HCT116 (cell line): ENCODE measurements at regions not wholly inside any gene's neighbourhood (a gene's known extent, or its start where the extent isn't known, plus 50 kb on each side); places are given as distances from the start of the nearest gene placed in this dataset.

ENCODE experiments used
- ATAC-seq: fragments of 200-7000 bp; cut with Tn5 transposase; 2 replicates; pipeline ENCODE4 v1.9.1; 2020; ENCODE audit warnings: mild to moderate bottlenecking, moderate library complexity
- BruUV-seq: library from RNA; stranded (reverse); fragments of 400-500 nt; replicated peaks from 2 replicates; lab custom pipeline; 2021; lab: Mats Ljungman, UMichigan
- CTCF ChIA-PET: fragments of 300-600 bp; sonication (Branson Sonifier 250); formaldehyde crosslinking; loops from one replicate; lab custom pipeline; 2021; ENCODE audit warnings: antibody characterized with exemption; lab: Charles Lee
- POLR2A ChIA-PET: fragments of 300-600, 350-600 bp; sonication (Branson Sonifier 250); formaldehyde crosslinking; loops from one replicate; lab custom pipeline; 2021; ENCODE audit warnings: antibody characterized with exemption; lab: Charles Lee
- RAD21 ChIA-PET, 2 experiments: fragments of 300-600 bp; sonication (Branson Sonifier 250); formaldehyde crosslinking; loops; one replicate each; lab custom pipeline; 2023; ENCODE audit warnings: low total read pairs in 2 of 2; ENCODE audit not compliant: uncharacterized antibody in 2 of 2, unreplicated experiment in 2 of 2, low non-redundant PET in 1 of 2; lab: Charles Lee
- DNase-seq: peaks from one replicate; pipeline ENCODE4 v3.0.0-alpha.2; 2010; ENCODE audit warnings: low read depth, low spot score
- H2AFZ ChIP-seq: fragments of 200-600 bp; shearing (Covaris generic), sonication (generic); 2 replicates; pipeline ENCODE4 v1.6.1; 2017; ENCODE audit warnings: low read depth, mixed run types, mixed read lengths, antibody characterized with exemption, low read length; ENCODE audit not compliant: poor library complexity, severe bottlenecking
- H3K27ac ChIP-seq: 2 replicates; pipeline ENCODE4 v1.5.1; 2012; ENCODE audit warnings: low read depth, low read length
- H3K27me3 ChIP-seq: fragments of 200-600 bp; sonication (generic); 2 replicates; pipeline ENCODE4 v1.6.1; 2016; ENCODE audit warnings: mixed run types, low read length, mixed read lengths; ENCODE audit not compliant: insufficient read depth
- H3K36me3 ChIP-seq, 2 experiments: fragments of 200-500 bp in 1 of 2; fragments of 200-600 bp in 1 of 2; sonication (Bioruptor generic) in 1 of 2; sonication (generic) in 1 of 2; 2 replicates each; pipeline versions ENCODE4 v1.5.1 to v1.6.1; 2014 to 2016; ENCODE audit warnings: low read length in 2 of 2, inconsistent platforms in 1 of 2, mixed read lengths in 1 of 2, mixed run types in 1 of 2; ENCODE audit not compliant: insufficient read depth in 2 of 2, control insufficient read depth in 1 of 2
- H3K4me1 ChIP-seq, 2 experiments: fragments of 200-600 bp in 1 of 2; sonication (generic) in 1 of 2; 2 replicates each; pipeline versions ENCODE4 v1.5.1 to v1.6.1; 2012 to 2017; ENCODE audit warnings: low read length in 2 of 2, inconsistent platforms in 1 of 2, mild to moderate bottlenecking in 1 of 2, mixed read lengths in 1 of 2, mixed run types in 1 of 2, moderate library complexity in 1 of 2; ENCODE audit not compliant: insufficient read depth in 2 of 2, control insufficient read depth in 1 of 2
- H3K4me2 ChIP-seq: fragments of 200-600 bp; sonication (generic); 2 replicates; pipeline ENCODE4 v1.6.1; 2017; ENCODE audit warnings: mixed run types, low read length, mixed read lengths
- H3K4me3 ChIP-seq, 2 experiments: fragments of 200-600 bp in 1 of 2; sonication (generic) in 1 of 2; replicated peaks in 1 of 2; 2 replicates each; pipeline ENCODE4 v1.5.1; 2011 to 2016; ENCODE audit warnings: low read length in 2 of 2, control low read depth in 1 of 2, low read depth in 1 of 2, mild to moderate bottlenecking in 1 of 2, mixed read lengths in 1 of 2, mixed run types in 1 of 2
- H3K79me2 ChIP-seq: fragments of 200-600 bp; sonication (generic); 2 replicates; pipeline ENCODE4 v1.6.1; 2017; ENCODE audit warnings: mild to moderate bottlenecking, mixed run types, low read length, moderate library complexity, mixed read lengths; ENCODE audit not compliant: insufficient read depth
- H3K9ac ChIP-seq: fragments of 200-600 bp; sonication (generic); 2 replicates; pipeline ENCODE4 v1.6.1; 2016; ENCODE audit warnings: low read length, mixed read lengths
- H3K9me2 ChIP-seq: fragments of 200-600 bp; sonication (generic), shearing (Covaris generic); 2 replicates; pipeline ENCODE4 v1.6.1; 2017; ENCODE audit warnings: mixed run types, mild to moderate bottlenecking, moderate library complexity; ENCODE audit not compliant: insufficient read depth
- H3K9me3 ChIP-seq, 2 experiments: fragments of 200-500 bp in 1 of 2; fragments of 200-600 bp in 1 of 2; sonication (Bioruptor generic) in 1 of 2; sonication (generic) in 1 of 2; 2 replicates each; pipeline ENCODE4 v1.6.1; 2014 to 2017; ENCODE audit warnings: low read length in 2 of 2, mixed read lengths in 2 of 2, inconsistent platforms in 1 of 2, low read depth in 1 of 2, mild to moderate bottlenecking in 1 of 2, mixed run types in 1 of 2, moderate library complexity in 1 of 2; ENCODE audit not compliant: control insufficient read depth in 1 of 2, insufficient read depth in 1 of 2
- H4K20me1 ChIP-seq: fragments of 200-600 bp; sonication (generic), shearing (Covaris generic); 2 replicates; pipeline ENCODE4 v1.6.1; 2017; ENCODE audit warnings: mixed run types, mild to moderate bottlenecking, moderate library complexity; ENCODE audit not compliant: insufficient read depth
- CBX3 ChIP-seq: IDR thresholded peaks from 2 replicates; pipeline ENCODE4 v1.6.1; 2012; ENCODE audit warnings: low read depth
- EGR1 ChIP-seq: IDR thresholded peaks from 2 replicates; pipeline ENCODE4 v1.6.1; 2012; ENCODE audit warnings: low read depth
- ELF1 ChIP-seq: IDR thresholded peaks from 2 replicates; pipeline ENCODE4 v1.6.1; 2012; ENCODE audit warnings: low read depth, borderline replicate concordance
- EZH2phosphoT487 ChIP-seq: fragments of 200-600 bp; IDR thresholded peaks from 2 replicates; pipeline ENCODE4 v1.6.1; 2018; ENCODE audit warnings: antibody characterized with exemption, borderline replicate concordance
- FOSL1 ChIP-seq: IDR thresholded peaks from 2 replicates; pipeline ENCODE4 v1.6.1; 2012; ENCODE audit warnings: low read depth
- JUND ChIP-seq: IDR thresholded peaks from 2 replicates; pipeline ENCODE4 v1.6.1; 2012
- POLR2A ChIP-seq: IDR thresholded peaks from 2 replicates; pipeline ENCODE4 v1.7.0; 2011; ENCODE audit warnings: borderline replicate concordance; ENCODE audit not compliant: insufficient read depth, insufficient read length; ENCODE audit errors: extremely low read depth
- POLR2AphosphoS5 ChIP-seq: IDR thresholded peaks from 2 replicates; pipeline ENCODE4 v1.6.1; 2011; ENCODE audit warnings: mild to moderate bottlenecking, low read depth, low read length, moderate library complexity
- RAD21 ChIP-seq: IDR thresholded peaks from 2 replicates; pipeline ENCODE4 v1.6.1; 2012; ENCODE audit warnings: low read depth, mild to moderate bottlenecking
- SIN3A ChIP-seq: IDR thresholded peaks from 2 replicates; pipeline ENCODE4 v1.6.1; 2012; ENCODE audit warnings: low read depth
- SP1 ChIP-seq: IDR thresholded peaks from 2 replicates; pipeline ENCODE4 v1.6.1; 2012; ENCODE audit warnings: low read depth
- SRF ChIP-seq: IDR thresholded peaks from 2 replicates; pipeline ENCODE4 v1.6.1; 2012; ENCODE audit warnings: low read depth
- TCF7L2 ChIP-seq: IDR thresholded peaks from 2 replicates; pipeline ENCODE4 v1.7.0; 2011; ENCODE audit warnings: borderline replicate concordance, inconsistent platforms; ENCODE audit not compliant: insufficient read depth, insufficient read length; ENCODE audit errors: extremely low read depth
- YY1 ChIP-seq: IDR thresholded peaks from 2 replicates; pipeline ENCODE4 v1.6.1; 2011; ENCODE audit warnings: low read length, low read depth, moderate library complexity, mild to moderate bottlenecking; ENCODE audit not compliant: insufficient replicate concordance; ENCODE audit errors: extremely low read depth
- ZFX ChIP-seq: fragments of 450-650 bp; IDR thresholded peaks from 2 replicates; pipeline ENCODE4 v1.6.1; 2017
- ZNF274 ChIP-seq: fragments of 200-500 bp; sonication (Bioruptor generic); IDR thresholded peaks from 2 replicates; pipeline ENCODE4 v1.6.1; 2014; ENCODE audit warnings: mild to moderate bottlenecking, low read depth, low read length, inconsistent platforms
- intact Hi-C: fragments of 100-400 bp; cut with micrococcal nuclease; formaldehyde crosslinking; loops from 2 replicates; pipeline ENCODE4 v1.10.0; 2022
- TF ChIP-seq, protein P1 (sequence below), 3 experiments: fragments of 200-600 bp in 1 of 3; sonication (generic) in 1 of 3; IDR thresholded peaks in 2 of 3; conservative IDR thresholded peaks in 1 of 3; 2 replicates each; pipeline ENCODE4 v1.5.1; 2012 to 2017; ENCODE audit warnings: low read depth in 2 of 3, low read length in 2 of 3, antibody characterized with exemption in 1 of 3, borderline replicate concordance in 1 of 3, control low read depth in 1 of 3, mild to moderate bottlenecking in 1 of 3, mixed read lengths in 1 of 3, mixed run types in 1 of 3, moderate library complexity in 1 of 3; ENCODE audit not compliant: insufficient read depth in 1 of 3
- TF ChIP-seq, protein P2 (sequence below): IDR thresholded peaks from 2 replicates; pipeline ENCODE4 v1.6.1; 2012; ENCODE audit warnings: low read depth
- TF ChIP-seq, protein P3 (sequence below): IDR thresholded peaks from 2 replicates; pipeline ENCODE4 v1.6.1; 2012
- TF ChIP-seq, protein P4 (sequence below): IDR thresholded peaks from 2 replicates; pipeline ENCODE4 v1.6.1; 2012

DNA sequence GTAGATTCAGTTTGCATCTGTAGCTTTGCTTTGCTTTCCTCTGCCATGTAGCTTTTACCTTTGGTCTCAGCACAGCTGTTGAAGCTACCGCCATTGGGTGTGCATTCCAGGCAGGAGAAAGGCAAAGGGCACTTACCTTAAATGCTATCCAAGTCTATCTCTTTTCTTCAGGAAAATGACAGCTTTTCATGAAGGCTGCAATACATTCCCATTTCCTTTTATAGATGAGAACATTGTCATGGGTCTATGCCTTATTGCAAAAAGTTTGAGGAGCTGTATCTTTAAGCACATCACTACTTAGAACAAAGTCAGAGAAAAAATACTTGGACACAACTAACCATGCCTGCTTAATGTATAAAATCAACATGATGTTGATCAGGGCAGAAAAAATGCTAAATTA lies 266.8 kb downstream of the DOK5 start:
- ChIA-PET POLR2A (no interaction called here), RAD21 (no interaction called here), CTCF (no interaction called here)
- Histone ChIP-seq H3K4me1 (no peaks in the 10 kb centered on the region), H3K79me2 (no peaks in the 10 kb centered on the region), H2AFZ (no peak overlapping the region), H3K4me3 (no peak overlapping the region), H3K36me3 (no peaks in the 10 kb centered on the region), H3K9me2 (no peaks in the 10 kb centered on the region), H3K9ac (no peak overlapping the region), H3K9me3 (peaks cover 0 to 9% of the 10 kb centered on the region in 2 experiments; a peak in 1 of 4 replicates), H3K4me2 (no peak overlapping the region), H3K27ac (no peak overlapping the region), H4K20me1 (no peaks in the 10 kb centered on the region), H3K27me3 (no peaks in the 10 kb centered on the region)
- DNase-seq (no peak), ATAC-seq (no peak)
- TF ChIP-seq ELF1 (no peak), JUND (no peak), EGR1 (no peak), SP1 (no peak), POLR2A (no peak), YY1 (no peak), CBX3 (no peak), SRF (no peak), SIN3A (no peak), ZNF274 (no peak), TCF7L2 (no peak), EZH2phosphoT487 (no peak), ZFX (no peak), FOSL1 (no peak), RAD21 (no peak), POLR2AphosphoS5 (no peak)
- TF ChIP-seq, protein P1, sequence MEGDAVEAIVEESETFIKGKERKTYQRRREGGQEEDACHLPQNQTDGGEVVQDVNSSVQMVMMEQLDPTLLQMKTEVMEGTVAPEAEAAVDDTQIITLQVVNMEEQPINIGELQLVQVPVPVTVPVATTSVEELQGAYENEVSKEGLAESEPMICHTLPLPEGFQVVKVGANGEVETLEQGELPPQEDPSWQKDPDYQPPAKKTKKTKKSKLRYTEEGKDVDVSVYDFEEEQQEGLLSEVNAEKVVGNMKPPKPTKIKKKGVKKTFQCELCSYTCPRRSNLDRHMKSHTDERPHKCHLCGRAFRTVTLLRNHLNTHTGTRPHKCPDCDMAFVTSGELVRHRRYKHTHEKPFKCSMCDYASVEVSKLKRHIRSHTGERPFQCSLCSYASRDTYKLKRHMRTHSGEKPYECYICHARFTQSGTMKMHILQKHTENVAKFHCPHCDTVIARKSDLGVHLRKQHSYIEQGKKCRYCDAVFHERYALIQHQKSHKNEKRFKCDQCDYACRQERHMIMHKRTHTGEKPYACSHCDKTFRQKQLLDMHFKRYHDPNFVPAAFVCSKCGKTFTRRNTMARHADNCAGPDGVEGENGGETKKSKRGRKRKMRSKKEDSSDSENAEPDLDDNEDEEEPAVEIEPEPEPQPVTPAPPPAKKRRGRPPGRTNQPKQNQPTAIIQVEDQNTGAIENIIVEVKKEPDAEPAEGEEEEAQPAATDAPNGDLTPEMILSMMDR (IDR thresholded peaks at IDR 0.05 in 2 of 3, conservative IDR thresholded peaks at IDR 0.05 in 1 of 3; ENCODE audit: borderline replicate concordance in 1 of 3, insufficient read depth in 1 of 3, low read depth in 2 of 3, low read length in 2 of 3) = no peak
- TF ChIP-seq, protein P2, sequence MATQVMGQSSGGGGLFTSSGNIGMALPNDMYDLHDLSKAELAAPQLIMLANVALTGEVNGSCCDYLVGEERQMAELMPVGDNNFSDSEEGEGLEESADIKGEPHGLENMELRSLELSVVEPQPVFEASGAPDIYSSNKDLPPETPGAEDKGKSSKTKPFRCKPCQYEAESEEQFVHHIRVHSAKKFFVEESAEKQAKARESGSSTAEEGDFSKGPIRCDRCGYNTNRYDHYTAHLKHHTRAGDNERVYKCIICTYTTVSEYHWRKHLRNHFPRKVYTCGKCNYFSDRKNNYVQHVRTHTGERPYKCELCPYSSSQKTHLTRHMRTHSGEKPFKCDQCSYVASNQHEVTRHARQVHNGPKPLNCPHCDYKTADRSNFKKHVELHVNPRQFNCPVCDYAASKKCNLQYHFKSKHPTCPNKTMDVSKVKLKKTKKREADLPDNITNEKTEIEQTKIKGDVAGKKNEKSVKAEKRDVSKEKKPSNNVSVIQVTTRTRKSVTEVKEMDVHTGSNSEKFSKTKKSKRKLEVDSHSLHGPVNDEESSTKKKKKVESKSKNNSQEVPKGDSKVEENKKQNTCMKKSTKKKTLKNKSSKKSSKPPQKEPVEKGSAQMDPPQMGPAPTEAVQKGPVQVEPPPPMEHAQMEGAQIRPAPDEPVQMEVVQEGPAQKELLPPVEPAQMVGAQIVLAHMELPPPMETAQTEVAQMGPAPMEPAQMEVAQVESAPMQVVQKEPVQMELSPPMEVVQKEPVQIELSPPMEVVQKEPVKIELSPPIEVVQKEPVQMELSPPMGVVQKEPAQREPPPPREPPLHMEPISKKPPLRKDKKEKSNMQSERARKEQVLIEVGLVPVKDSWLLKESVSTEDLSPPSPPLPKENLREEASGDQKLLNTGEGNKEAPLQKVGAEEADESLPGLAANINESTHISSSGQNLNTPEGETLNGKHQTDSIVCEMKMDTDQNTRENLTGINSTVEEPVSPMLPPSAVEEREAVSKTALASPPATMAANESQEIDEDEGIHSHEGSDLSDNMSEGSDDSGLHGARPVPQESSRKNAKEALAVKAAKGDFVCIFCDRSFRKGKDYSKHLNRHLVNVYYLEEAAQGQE = no peak
- TF ChIP-seq, protein P3, sequence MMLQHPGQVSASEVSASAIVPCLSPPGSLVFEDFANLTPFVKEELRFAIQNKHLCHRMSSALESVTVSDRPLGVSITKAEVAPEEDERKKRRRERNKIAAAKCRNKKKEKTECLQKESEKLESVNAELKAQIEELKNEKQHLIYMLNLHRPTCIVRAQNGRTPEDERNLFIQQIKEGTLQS = no peak
- TF ChIP-seq, protein P4, sequence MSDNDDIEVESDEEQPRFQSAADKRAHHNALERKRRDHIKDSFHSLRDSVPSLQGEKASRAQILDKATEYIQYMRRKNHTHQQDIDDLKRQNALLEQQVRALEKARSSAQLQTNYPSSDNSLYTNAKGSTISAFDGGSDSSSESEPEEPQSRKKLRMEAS = no peak
- intact Hi-C loops = no loop called here
- no TSS peak for BruUV-seq
